CD4-positive, CD25-positive, alpha-beta regulatory T cell (primary cell): ENCODE measurements at regions not wholly inside any gene's neighbourhood (a gene's known extent, or its start where the extent isn't known, plus 50 kb on each side); places are given as distances from the start of the nearest gene placed in this dataset.

ENCODE experiments used
- ATAC-seq, 2 donors: fragments of 150-1000 bp; cut with Tn5 transposase; one replicate each; pipeline ENCODE4 v1.10.0; 2021; ENCODE audit warnings: low read depth in 2 of 2, moderate number of reproducible peaks in 2 of 2, moderate library complexity in 1 of 2
- DNase-seq, 3 donors: peaks; one replicate each; pipeline versions ENCODE4 v3.0.0 to v3.0.0-alpha.2; 2012 to 2022; ENCODE audit warnings: mixed read lengths in 1 of 3
- H3K27ac ChIP-seq: one replicate; pipeline ENCODE4 v1.7.0; 2013; ENCODE audit warnings: mild to moderate bottlenecking, low read length; ENCODE audit not compliant: insufficient read depth, poor library complexity, severe bottlenecking
- H3K27me3 ChIP-seq: one replicate; pipeline ENCODE4 v1.7.0; 2013; ENCODE audit warnings: low read length; ENCODE audit not compliant: control insufficient read depth, insufficient read depth
- H3K36me3 ChIP-seq: one replicate; pipeline ENCODE4 v1.7.0; 2013; ENCODE audit warnings: mild to moderate bottlenecking, low read length, moderate library complexity; ENCODE audit not compliant: control insufficient read depth, insufficient read depth
- H3K4me1 ChIP-seq: 2 replicates; pipeline ENCODE4 v1.7.0; 2013; ENCODE audit warnings: mild to moderate bottlenecking, low read length; ENCODE audit not compliant: insufficient read depth, control insufficient read depth, poor library complexity, severe bottlenecking
- H3K4me3 ChIP-seq: one replicate; pipeline ENCODE4 v1.7.0; 2013; ENCODE audit warnings: low read depth, mild to moderate bottlenecking, low read length, moderate library complexity
- H3K9me3 ChIP-seq, 2 experiments: 1 replicate in 1 of 2; 2 replicates in 1 of 2; pipeline ENCODE4 v1.7.0; 2013; ENCODE audit warnings: low read length in 2 of 2, mild to moderate bottlenecking in 1 of 2, moderate library complexity in 1 of 2; ENCODE audit not compliant: control insufficient read depth in 2 of 2
- H3K27ac Mint-ChIP-seq, 3 donors: one replicate each; pipeline ENCODE4 v1.8.0; 2020 to 2022; ENCODE audit warnings: mild to moderate bottlenecking in 3 of 3, mixed read lengths in 3 of 3, moderate library complexity in 2 of 3
- H3K27me3 Mint-ChIP-seq: one replicate; pipeline ENCODE4 v1.8.0; 2022; ENCODE audit warnings: mild to moderate bottlenecking, mixed read lengths
- H3K36me3 Mint-ChIP-seq: one replicate; pipeline ENCODE4 v1.8.0; 2020; ENCODE audit warnings: mixed read lengths
- H3K4me1 Mint-ChIP-seq, 4 donors: one replicate each; pipeline ENCODE4 v1.8.0; 2020 to 2022; ENCODE audit warnings: mixed read lengths in 4 of 4, mild to moderate bottlenecking in 1 of 4
- H3K4me3 Mint-ChIP-seq, 4 donors: one replicate each; pipeline ENCODE4 v1.8.0; 2020 to 2022; ENCODE audit warnings: mild to moderate bottlenecking in 4 of 4, mixed read lengths in 4 of 4, moderate library complexity in 3 of 4
- H3K9me3 Mint-ChIP-seq, 7 donors: one replicate each; pipeline ENCODE4 v1.8.0; 2020 to 2022; ENCODE audit warnings: mixed read lengths in 7 of 7, mild to moderate bottlenecking in 3 of 7, moderate library complexity in 2 of 7

DNA sequence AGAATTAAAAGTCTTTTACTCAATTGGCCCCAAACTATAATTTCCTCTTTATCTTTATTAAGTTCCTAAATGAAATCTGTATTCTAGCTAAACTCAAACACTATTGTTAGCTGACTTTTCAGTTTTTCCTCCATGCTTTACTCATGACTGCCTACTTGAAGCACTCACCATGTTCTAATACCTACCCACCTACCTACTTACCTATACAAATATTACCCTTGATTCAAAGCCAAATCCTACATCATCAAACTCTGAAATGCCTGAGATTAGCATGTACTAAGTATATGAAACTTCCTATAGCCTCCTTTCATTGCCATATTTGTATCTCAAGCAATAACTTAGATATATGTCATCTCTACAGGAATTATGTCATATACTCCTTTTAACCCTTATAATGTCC, 259.7 kb downstream of the HDGFL1 start:
- Mint-ChIP-seq H3K4me3 (no peak overlapping the region), H3K36me3 (no peaks in the 10 kb centered on the region), H3K27ac (no peak overlapping the region), H3K27me3 (no peaks in the 10 kb centered on the region), H3K4me1 (no peaks in the 10 kb centered on the region), H3K9me3 (peaks cover 0 to 5% (median 2%) of the 10 kb centered on the region in 7 donors)
- ATAC-seq = no peak
- Histone ChIP-seq H3K4me1 (no peaks in the 10 kb centered on the region), H3K27ac (no peak overlapping the region), H3K4me3 (no peak overlapping the region), H3K27me3 (no peaks in the 10 kb centered on the region), H3K9me3 (no peaks in the 10 kb centered on the region), H3K36me3 (no peaks in the 10 kb centered on the region)
- no peak for DNase-seq

DNA sequence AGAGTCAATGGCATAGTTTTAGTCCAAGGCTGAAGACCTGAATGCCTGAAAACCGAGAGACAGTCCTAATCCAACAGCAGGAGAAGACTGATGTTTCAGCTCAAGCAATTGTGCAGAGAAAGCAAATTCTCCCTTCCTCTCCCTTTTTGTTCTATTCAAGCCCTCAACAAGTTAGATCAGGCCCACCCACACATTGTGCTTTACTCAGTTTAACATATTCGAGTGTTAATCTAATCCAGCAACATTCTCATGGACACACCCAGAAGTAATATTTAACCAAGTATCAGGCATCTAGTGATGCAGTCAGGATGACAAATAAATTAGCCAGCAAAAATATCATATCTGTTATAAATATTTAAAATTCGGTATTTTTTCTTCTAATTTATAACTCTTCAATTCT, 261.1 kb downstream of the HDGFL1 start:
- no peaks in the 10 kb centered on the region for H3K4me1 Mint-ChIP-seq
- no peak overlapping the region for H3K4me3 Mint-ChIP-seq
- peaks cover 0 to 11% (median 5%) of the 10 kb centered on the region in 7 donors for H3K9me3 Mint-ChIP-seq
- no peaks in the 10 kb centered on the region for H3K27me3 ChIP-seq
- DNase-seq (no peak), ATAC-seq (no peak)
- peaks cover 0 to 4% of the 10 kb centered on the region in 2 experiments for H3K9me3 ChIP-seq
- H3K36me3 Mint-ChIP-seq = no peaks in the 10 kb centered on the region
- no peak overlapping the region for H3K4me3 ChIP-seq
- H3K27ac ChIP-seq = no peak overlapping the region
- no peaks in the 10 kb centered on the region for H3K4me1 ChIP-seq
- no peaks in the 10 kb centered on the region for H3K27me3 Mint-ChIP-seq
- no peaks in the 10 kb centered on the region for H3K36me3 ChIP-seq
- no peak overlapping the region for H3K27ac Mint-ChIP-seq

DNA sequence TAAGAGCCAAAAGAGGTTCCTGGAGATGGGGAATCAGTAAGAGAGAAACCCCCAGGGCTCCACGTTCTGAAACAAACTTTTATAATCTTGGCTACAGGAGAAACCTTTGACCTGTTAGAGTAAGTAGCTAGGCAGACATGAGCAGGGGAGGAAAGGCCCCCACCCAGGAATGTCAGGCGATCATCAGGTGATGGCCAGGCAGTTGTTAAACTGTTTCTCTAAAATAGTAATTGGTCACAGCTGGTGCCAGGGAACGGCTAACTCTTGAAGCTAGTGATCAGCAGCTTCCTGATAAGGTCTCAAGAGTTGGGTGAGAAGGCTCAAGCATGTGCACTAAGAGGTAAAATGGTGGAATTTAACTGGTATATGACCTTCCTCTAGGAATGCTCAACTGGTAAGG, 263.8 kb downstream of the HDGFL1 start:
- DNase-seq (no peak), ATAC-seq (no peak)
- Mint-ChIP-seq H3K9me3 (peaks cover 0 to 12% (median 5%) of the 10 kb centered on the region in 7 donors), H3K4me1 (no peaks in the 10 kb centered on the region), H3K27me3 (no peaks in the 10 kb centered on the region), H3K4me3 (no peak overlapping the region), H3K27ac (no peak overlapping the region), H3K36me3 (no peaks in the 10 kb centered on the region)
- H3K4me3 ChIP-seq = no peak overlapping the region
- H3K36me3 ChIP-seq = no peaks in the 10 kb centered on the region
- peaks cover 2 to 4% of the 10 kb centered on the region in 2 experiments for H3K9me3 ChIP-seq
- no peak overlapping the region for H3K27ac ChIP-seq
- H3K27me3 ChIP-seq = no peaks in the 10 kb centered on the region
- H3K4me1 ChIP-seq = no peaks in the 10 kb centered on the region

DNA sequence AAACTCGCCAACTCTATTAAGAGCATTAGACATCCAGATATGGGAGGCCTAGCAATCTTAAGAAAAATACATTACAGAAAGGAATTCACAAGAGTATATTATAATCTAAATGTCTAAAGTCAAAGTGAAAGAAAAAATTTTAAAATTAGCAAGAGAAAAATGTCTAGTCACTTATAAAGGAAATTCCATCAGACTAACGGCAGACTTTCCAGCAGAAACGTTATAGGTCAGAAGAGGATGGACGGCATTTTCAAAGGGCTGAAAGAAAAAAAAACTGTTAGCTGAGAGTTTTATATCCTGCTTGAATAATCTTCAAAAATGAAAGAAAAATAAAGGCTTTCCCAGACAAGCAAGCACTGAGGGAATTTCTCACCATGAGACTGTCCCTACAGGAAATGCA, 269.0 kb downstream of the HDGFL1 start:
- no peaks in the 10 kb centered on the region for H3K36me3 ChIP-seq
- Mint-ChIP-seq H3K9me3 (peaks cover 6 to 29% (median 8%) of the 10 kb centered on the region in 7 donors), H3K36me3 (no peaks in the 10 kb centered on the region), H3K27me3 (no peaks in the 10 kb centered on the region), H3K4me1 (no peaks in the 10 kb centered on the region), H3K27ac (no peak overlapping the region), H3K4me3 (no peak overlapping the region)
- peaks cover 4 to 5% of the 10 kb centered on the region in 2 experiments for H3K9me3 ChIP-seq
- no peaks in the 10 kb centered on the region for H3K4me1 ChIP-seq
- no peaks in the 10 kb centered on the region for H3K27me3 ChIP-seq
- ATAC-seq (no peak), DNase-seq (no peak)
- H3K4me3 ChIP-seq = no peak overlapping the region
- no peak overlapping the region for H3K27ac ChIP-seq

DNA sequence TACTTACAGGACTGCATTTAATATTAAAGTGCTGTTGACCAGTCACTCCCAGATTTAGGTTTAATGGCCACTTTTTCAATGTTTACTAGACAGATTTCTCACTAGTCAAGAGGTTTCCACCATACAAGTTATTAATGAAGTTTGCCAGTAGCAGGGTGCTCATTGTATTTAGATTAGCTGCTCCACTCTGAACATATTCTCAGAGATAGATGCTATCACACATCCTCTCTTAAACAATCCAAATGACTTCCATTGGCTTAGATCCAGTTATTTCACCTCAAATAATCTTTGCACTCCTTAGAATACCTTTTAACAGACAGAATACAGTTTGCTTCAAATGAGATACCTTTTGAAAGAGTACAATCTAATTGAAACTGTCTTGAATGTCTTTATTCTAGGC, 276.1 kb downstream of the HDGFL1 start:
- Histone ChIP-seq H3K4me1 (no peaks in the 10 kb centered on the region), H3K27ac (no peak overlapping the region), H3K4me3 (no peak overlapping the region), H3K9me3 (no peaks in the 10 kb centered on the region), H3K27me3 (no peaks in the 10 kb centered on the region), H3K36me3 (no peaks in the 10 kb centered on the region)
- Mint-ChIP-seq H3K27ac (no peak overlapping the region), H3K4me1 (no peaks in the 10 kb centered on the region), H3K9me3 (peaks cover 2 to 11% (median 4%) of the 10 kb centered on the region in 7 donors), H3K4me3 (no peak overlapping the region), H3K36me3 (no peaks in the 10 kb centered on the region), H3K27me3 (no peaks in the 10 kb centered on the region)
- DNase-seq = no peak
- ATAC-seq = no peak

DNA sequence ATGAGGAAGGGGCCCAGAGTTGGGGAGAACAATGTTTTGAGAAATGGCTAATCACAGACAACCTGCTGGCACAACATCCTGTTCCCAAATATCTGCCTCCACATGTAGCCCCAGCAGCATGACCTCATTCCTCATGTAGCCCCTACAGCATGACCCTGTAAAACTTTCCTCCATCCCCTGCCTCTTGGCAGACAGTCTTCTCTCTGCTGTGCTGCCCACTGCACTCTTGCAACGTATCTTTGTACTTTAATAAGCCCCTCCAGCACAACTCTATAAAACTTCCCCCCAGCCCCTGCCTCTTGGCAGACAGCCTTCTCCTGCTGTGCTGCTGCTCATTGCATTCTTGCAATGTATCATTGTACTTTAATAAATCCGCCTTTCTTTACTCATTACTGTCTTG, 278.8 kb downstream of the HDGFL1 start:
- H3K9me3 Mint-ChIP-seq = peaks cover 0 to 6% (median 1%) of the 10 kb centered on the region in 7 donors
- ATAC-seq (no peak), DNase-seq (no peak)
- no peaks in the 10 kb centered on the region for H3K9me3 ChIP-seq
- no peaks in the 10 kb centered on the region for H3K36me3 ChIP-seq
- H3K4me3 ChIP-seq = no peak overlapping the region
- no peaks in the 10 kb centered on the region for H3K4me1 Mint-ChIP-seq
- no peaks in the 10 kb centered on the region for H3K27me3 Mint-ChIP-seq
- no peaks in the 10 kb centered on the region for H3K4me1 ChIP-seq
- no peaks in the 10 kb centered on the region for H3K36me3 Mint-ChIP-seq
- H3K27ac ChIP-seq = no peak overlapping the region
- H3K27me3 ChIP-seq = no peaks in the 10 kb centered on the region
- no peak overlapping the region for H3K4me3 Mint-ChIP-seq
- no peak overlapping the region for H3K27ac Mint-ChIP-seq

DNA sequence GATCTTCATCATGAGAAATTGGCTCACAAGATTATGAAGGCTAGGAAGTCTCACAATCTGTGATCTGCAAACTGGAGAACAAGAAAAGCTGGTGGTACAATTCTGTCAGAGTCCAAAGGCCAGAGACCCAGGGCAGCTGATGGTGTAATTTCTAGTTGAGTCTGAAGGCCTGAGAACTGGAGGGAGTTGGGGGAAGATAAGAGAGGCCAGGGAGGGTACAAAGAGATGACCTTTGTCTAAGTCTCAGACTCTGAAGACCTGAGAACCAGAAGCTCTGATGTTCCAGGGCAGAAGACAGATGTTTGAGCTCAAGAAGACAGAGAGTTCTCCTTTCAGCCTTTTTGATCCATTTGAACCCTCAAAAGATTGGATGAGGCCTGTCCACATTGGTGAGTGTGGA, 280.6 kb downstream of the HDGFL1 start:
- no peak overlapping the region for H3K27ac Mint-ChIP-seq
- H3K27me3 Mint-ChIP-seq = no peaks in the 10 kb centered on the region
- H3K9me3 Mint-ChIP-seq = peaks cover 0 to 6% (median under 1%) of the 10 kb centered on the region in 7 donors
- no peaks in the 10 kb centered on the region for H3K36me3 Mint-ChIP-seq
- H3K4me1 ChIP-seq = no peaks in the 10 kb centered on the region
- no peaks in the 10 kb centered on the region for H3K9me3 ChIP-seq
- H3K4me3 ChIP-seq = no peak overlapping the region
- no peaks in the 10 kb centered on the region for H3K27me3 ChIP-seq
- no peaks in the 10 kb centered on the region for H3K4me1 Mint-ChIP-seq
- ATAC-seq = no peak
- H3K27ac ChIP-seq = no peak overlapping the region
- DNase-seq = no peak
- H3K4me3 Mint-ChIP-seq = no peak overlapping the region
- no peaks in the 10 kb centered on the region for H3K36me3 ChIP-seq

DNA sequence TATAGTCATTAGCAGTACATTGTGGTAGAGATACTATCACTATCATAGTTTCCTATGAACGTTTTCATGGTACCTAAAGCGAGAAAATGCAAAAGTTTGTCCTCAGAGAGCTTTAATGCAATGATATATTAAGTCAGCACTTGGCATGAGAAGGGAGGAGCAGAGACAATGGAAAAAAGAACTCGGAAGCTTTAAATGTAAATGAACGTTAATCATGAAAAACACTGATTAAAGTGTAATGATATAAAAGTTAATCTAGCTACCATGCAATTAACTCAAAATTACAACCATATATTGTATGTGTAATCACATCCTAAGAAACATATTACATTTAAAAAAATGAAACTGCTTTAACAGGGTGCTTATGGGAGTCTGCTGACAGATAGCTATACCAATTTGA, 282.7 kb downstream of the HDGFL1 start:
- H3K4me1 ChIP-seq = no peaks in the 10 kb centered on the region

More for the DNA sequence above, 282.7 kb downstream of the HDGFL1 start:
- H3K9me3 ChIP-seq = no peaks in the 10 kb centered on the region
- no peaks in the 10 kb centered on the region for H3K27me3 ChIP-seq
- peaks cover 0 to 7% (median 1%) of the 10 kb centered on the region in 7 donors for H3K9me3 Mint-ChIP-seq
- no peaks in the 10 kb centered on the region for H3K4me1 Mint-ChIP-seq
- H3K4me3 ChIP-seq = no peak overlapping the region
- H3K4me3 Mint-ChIP-seq = no peak overlapping the region
- H3K27ac ChIP-seq = no peak overlapping the region
- no peak for ATAC-seq
- DNase-seq = no peak
- H3K36me3 Mint-ChIP-seq = no peaks in the 10 kb centered on the region
- H3K27ac Mint-ChIP-seq = no peak overlapping the region
- H3K36me3 ChIP-seq = no peaks in the 10 kb centered on the region
- H3K27me3 Mint-ChIP-seq = no peaks in the 10 kb centered on the region
